ENCODE measurements at regions not wholly inside any gene's neighbourhood (a gene's known extent, or its start where the extent isn't known, plus 50 kb on each side); places are given as distances from the start of the nearest gene placed in this dataset.
A peak's percentile ranks its signal among the peaks of the same experiment; 100 is the strongest.

DNA sequence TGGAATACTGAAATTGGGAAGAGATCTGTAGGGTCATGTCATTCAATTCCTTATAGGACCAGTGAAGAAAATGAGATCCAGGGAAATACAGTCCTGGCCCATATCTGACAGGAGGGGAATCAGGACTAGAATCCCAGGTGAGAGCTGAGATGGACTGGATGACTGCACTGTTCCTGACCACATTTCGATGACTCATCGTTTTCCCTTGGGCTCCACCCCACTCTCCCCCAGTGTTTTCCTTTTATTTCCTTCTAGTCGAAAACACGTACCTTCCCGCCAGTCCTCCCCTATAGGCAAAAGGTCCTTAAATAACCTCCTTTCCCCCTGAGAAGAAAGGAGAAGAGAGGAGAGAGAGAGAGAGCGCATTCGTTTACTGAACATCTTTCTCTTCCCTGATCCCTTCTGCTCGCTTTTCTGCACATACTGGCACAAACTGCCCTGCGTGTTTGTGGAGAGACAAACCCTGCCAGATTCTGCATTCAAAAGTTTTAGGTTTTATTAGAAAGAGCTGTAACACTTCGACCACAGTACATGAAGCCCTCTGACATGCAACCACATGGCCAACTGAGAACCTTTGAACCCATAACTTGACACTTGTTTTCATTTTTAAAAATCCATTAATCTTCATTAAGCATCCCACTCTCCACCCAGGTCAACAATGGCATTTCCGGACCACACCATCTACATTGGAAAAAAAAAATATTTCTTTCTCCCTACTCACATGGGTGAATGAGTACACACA lies 565.7 kb downstream of the METTL15 start:
- H3K4me2 ChIP-seq (ENCODE audit: insufficient read depth, low read length): no peak overlapping the region
- CTCF ChIA-PET: interaction anchor here (0.6 to 2.3 kb wide), 11 partner anchors 15 to 975 kb away, joined by 3 to 8 read pairs (median 4); partner anchors contain the start of gene BDNF
- dilution Hi-C loops (cut with MboI; ENCODE audit: extremely low pct_ligation_motif_present, low sequenced_read_pairs) (no loop called here), intact Hi-C loops (cut with micrococcal nuclease) (loop anchor here (1.0 to 10.0 kb wide), 2 partner anchors 209 to 973 kb away; no protein-coding TSS in a partner anchor)
- no peaks in the 10 kb centered on the region for H4K20me1 ChIP-seq (replicated peaks; ENCODE audit: control insufficient read depth, extremely low read depth, insufficient read depth, low read length)
- POLR2A ChIA-PET: no interaction called here
- TF ChIP-seq JUN (IDR thresholded peaks at IDR 0.05; ENCODE audit: borderline replicate concordance, insufficient read depth, insufficient read length, low read depth) (peak; percentile 17), EZH2 (IDR thresholded peaks at IDR 0.05; ENCODE audit: borderline replicate concordance, low read depth, low read length, severe bottlenecking) (no peak), POLR2AphosphoS5 (IDR thresholded peaks at IDR 0.05; ENCODE audit: insufficient read depth, low read depth, low read length) (no peak)
- TF ChIP-seq, protein P1, sequence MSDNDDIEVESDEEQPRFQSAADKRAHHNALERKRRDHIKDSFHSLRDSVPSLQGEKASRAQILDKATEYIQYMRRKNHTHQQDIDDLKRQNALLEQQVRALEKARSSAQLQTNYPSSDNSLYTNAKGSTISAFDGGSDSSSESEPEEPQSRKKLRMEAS (IDR thresholded peaks at IDR 0.05; ENCODE audit: insufficient read depth, insufficient read length): no peak
- DNase-seq (ENCODE audit: low read depth, low spot score): no peak
- H3K79me2 ChIP-seq (ENCODE audit: control insufficient read depth, insufficient read depth, low read length): no peaks in the 10 kb centered on the region
- no peak overlapping the region for H3K4me3 ChIP-seq (replicated peaks in 1 of 3; ENCODE audit: insufficient read depth in 1 of 3, low read depth in 1 of 3, low read length in 3 of 3)
- H3K27me3 ChIP-seq (ENCODE audit: control insufficient read depth in 2 of 2, insufficient read depth in 2 of 2, low read length in 2 of 2): no peaks in the 10 kb centered on the region
- no peaks in the 10 kb centered on the region for H3K9me1 ChIP-seq (replicated peaks; ENCODE audit: control insufficient read depth, extremely low read depth, insufficient read depth, low read length)
- no peaks in the 10 kb centered on the region for H3K9me3 ChIP-seq (replicated peaks; ENCODE audit: control insufficient read depth, insufficient read depth, low read length)
- no TSS peak for BruUV-seq (replicated peaks)
- no peak for FAIRE-seq
- H3K36me3 ChIP-seq (ENCODE audit: control insufficient read depth in 2 of 2, extremely low read depth in 1 of 2, insufficient read depth in 2 of 2, low read length in 2 of 2): no peaks in the 10 kb centered on the region
- no peaks in the 10 kb centered on the region for H3K4me1 ChIP-seq (ENCODE audit: control insufficient read depth, extremely low read depth, insufficient read depth, low read length)
- no peak overlapping the region for H2AFZ ChIP-seq (ENCODE audit: low read depth, low read length)
- H3K27ac ChIP-seq (ENCODE audit: insufficient read depth, low read depth, low read length): no peak overlapping the region
- H3K9ac ChIP-seq (replicated peaks; ENCODE audit: extremely low read depth, insufficient read depth, low read length): no peak overlapping the region

DNA sequence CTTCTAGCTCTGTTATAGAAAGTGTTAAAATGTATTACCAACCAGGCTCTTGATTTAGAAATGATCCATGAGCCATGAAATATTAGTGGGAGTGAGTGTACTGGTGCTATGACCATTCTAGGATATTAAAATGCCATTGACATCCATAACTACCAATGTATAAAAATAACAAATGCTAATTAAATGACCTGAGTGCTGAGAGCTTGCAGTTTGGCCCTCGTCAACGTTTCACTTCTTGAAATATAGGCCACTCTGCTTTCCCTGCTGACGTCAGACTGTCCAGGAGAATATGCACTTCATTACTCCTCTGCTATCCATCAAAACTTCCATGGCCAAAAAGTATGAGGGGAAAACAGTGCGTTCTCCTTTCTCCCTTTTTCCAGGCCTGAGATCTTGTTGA lies 563.1 kb downstream of the METTL15 start:
- Histone ChIP-seq H2AFZ (ENCODE audit: low read depth, low read length) (no peak overlapping the region), H3K4me2 (ENCODE audit: insufficient read depth, low read length) (no peak overlapping the region), H3K4me1 (ENCODE audit: control insufficient read depth, extremely low read depth, insufficient read depth, low read length) (no peaks in the 10 kb centered on the region), H3K79me2 (ENCODE audit: control insufficient read depth, insufficient read depth, low read length) (no peaks in the 10 kb centered on the region), H3K9ac (replicated peaks; ENCODE audit: extremely low read depth, insufficient read depth, low read length) (no peak overlapping the region), H3K9me1 (replicated peaks; ENCODE audit: control insufficient read depth, extremely low read depth, insufficient read depth, low read length) (no peaks in the 10 kb centered on the region), H4K20me1 (replicated peaks; ENCODE audit: control insufficient read depth, extremely low read depth, insufficient read depth, low read length) (no peaks in the 10 kb centered on the region), H3K27ac (ENCODE audit: insufficient read depth, low read depth, low read length) (no peak overlapping the region), H3K4me3 (replicated peaks in 1 of 3; ENCODE audit: insufficient read depth in 1 of 3, low read depth in 1 of 3, low read length in 3 of 3) (no peak overlapping the region), H3K36me3 (ENCODE audit: control insufficient read depth in 2 of 2, extremely low read depth in 1 of 2, insufficient read depth in 2 of 2, low read length in 2 of 2) (no peaks in the 10 kb centered on the region), H3K9me3 (replicated peaks; ENCODE audit: control insufficient read depth, insufficient read depth, low read length) (no peaks in the 10 kb centered on the region), H3K27me3 (ENCODE audit: control insufficient read depth in 2 of 2, insufficient read depth in 2 of 2, low read length in 2 of 2) (no peaks in the 10 kb centered on the region)
- dilution Hi-C loops (cut with MboI; ENCODE audit: extremely low pct_ligation_motif_present, low sequenced_read_pairs) (no loop called here), intact Hi-C loops (cut with micrococcal nuclease) (loop anchor here (10.0 kb wide), 1 partner anchor 206 kb away; no protein-coding TSS in a partner anchor)
- BruUV-seq (replicated peaks): no TSS peak
- no peak for FAIRE-seq
- no peak for DNase-seq (ENCODE audit: low read depth, low spot score)
- ChIA-PET POLR2A (no interaction called here), CTCF (no interaction called here)
- TF ChIP-seq GATA2 (IDR thresholded peaks at IDR 0.05; ENCODE audit: insufficient read depth, insufficient read length, low read depth, low read length): no peak
- TF ChIP-seq POLR2AphosphoS5 (IDR thresholded peaks at IDR 0.05; ENCODE audit: insufficient read depth, low read depth, low read length): no peak
- TF ChIP-seq JUN (IDR thresholded peaks at IDR 0.05; ENCODE audit: borderline replicate concordance, insufficient read depth, insufficient read length, low read depth): no peak
- no peak for TF ChIP-seq FOS (IDR thresholded peaks at IDR 0.05; ENCODE audit: borderline replicate concordance, insufficient read depth, low read length)
- no peak for TF ChIP-seq MYC (IDR thresholded peaks at IDR 0.05; ENCODE audit: low read depth, low read length)
- TF ChIP-seq, protein P2, sequence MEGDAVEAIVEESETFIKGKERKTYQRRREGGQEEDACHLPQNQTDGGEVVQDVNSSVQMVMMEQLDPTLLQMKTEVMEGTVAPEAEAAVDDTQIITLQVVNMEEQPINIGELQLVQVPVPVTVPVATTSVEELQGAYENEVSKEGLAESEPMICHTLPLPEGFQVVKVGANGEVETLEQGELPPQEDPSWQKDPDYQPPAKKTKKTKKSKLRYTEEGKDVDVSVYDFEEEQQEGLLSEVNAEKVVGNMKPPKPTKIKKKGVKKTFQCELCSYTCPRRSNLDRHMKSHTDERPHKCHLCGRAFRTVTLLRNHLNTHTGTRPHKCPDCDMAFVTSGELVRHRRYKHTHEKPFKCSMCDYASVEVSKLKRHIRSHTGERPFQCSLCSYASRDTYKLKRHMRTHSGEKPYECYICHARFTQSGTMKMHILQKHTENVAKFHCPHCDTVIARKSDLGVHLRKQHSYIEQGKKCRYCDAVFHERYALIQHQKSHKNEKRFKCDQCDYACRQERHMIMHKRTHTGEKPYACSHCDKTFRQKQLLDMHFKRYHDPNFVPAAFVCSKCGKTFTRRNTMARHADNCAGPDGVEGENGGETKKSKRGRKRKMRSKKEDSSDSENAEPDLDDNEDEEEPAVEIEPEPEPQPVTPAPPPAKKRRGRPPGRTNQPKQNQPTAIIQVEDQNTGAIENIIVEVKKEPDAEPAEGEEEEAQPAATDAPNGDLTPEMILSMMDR (IDR thresholded peaks at IDR 0.05; ENCODE audit: extremely low read depth in 1 of 2, insufficient read depth in 1 of 2, low read depth in 1 of 2, low read length in 2 of 2): no peak
- TF ChIP-seq POLR2A (IDR thresholded peaks at IDR 0.05; ENCODE audit: low read depth, low read length): no peak
- TF ChIP-seq, protein P1 (IDR thresholded peaks at IDR 0.05; ENCODE audit: insufficient read depth, insufficient read length): no peak
- no peak for TF ChIP-seq EZH2 (IDR thresholded peaks at IDR 0.05; ENCODE audit: borderline replicate concordance, low read depth, low read length, severe bottlenecking)
